AG09309 (cell line): ENCODE measurements at regions not wholly inside any gene's neighbourhood (a gene's known extent, or its start where the extent isn't known, plus 50 kb on each side); places are given as distances from the start of the nearest gene placed in this dataset.

Experiments
- DNase-seq: peaks from one replicate; pipeline ENCODE4 v3.0.0-alpha.2; 2010; ENCODE audit warnings: low read depth
- H3K4me3 ChIP-seq: 2 replicates; pipeline ENCODE4 v1.5.1; 2011; ENCODE audit warnings: mild to moderate bottlenecking, low read depth, low read length, moderate library complexity; ENCODE audit not compliant: control insufficient read depth
- TF ChIP-seq, protein P1 (sequence below): IDR thresholded peaks from 2 replicates; pipeline ENCODE4 v1.5.1; 2011; ENCODE audit warnings: mild to moderate bottlenecking, low read depth, low read length, inconsistent platforms; ENCODE audit not compliant: insufficient read depth, control insufficient read depth; ENCODE audit errors: missing control alignments

DNA sequence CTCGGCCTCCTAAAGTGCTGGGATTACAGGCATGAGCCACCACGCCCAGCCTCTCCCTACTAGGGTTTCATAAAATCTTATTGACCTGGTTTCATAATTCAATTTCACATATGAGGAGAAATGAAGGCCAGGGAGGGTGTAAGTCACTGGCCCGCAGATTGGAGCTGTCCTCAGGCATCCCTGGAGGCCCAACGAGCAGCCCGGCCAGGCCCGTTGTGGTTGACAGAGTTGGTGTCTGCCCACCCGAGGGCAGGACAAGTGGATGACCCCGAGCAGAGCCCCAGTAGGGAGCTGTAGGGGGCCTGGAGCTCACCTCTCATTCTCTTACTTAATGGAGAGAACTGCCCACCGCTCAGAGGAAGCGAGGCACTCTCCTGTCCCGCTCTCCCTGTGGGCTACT lies 78.9 kb downstream of the CPN2 start:
- TF ChIP-seq, protein P1, sequence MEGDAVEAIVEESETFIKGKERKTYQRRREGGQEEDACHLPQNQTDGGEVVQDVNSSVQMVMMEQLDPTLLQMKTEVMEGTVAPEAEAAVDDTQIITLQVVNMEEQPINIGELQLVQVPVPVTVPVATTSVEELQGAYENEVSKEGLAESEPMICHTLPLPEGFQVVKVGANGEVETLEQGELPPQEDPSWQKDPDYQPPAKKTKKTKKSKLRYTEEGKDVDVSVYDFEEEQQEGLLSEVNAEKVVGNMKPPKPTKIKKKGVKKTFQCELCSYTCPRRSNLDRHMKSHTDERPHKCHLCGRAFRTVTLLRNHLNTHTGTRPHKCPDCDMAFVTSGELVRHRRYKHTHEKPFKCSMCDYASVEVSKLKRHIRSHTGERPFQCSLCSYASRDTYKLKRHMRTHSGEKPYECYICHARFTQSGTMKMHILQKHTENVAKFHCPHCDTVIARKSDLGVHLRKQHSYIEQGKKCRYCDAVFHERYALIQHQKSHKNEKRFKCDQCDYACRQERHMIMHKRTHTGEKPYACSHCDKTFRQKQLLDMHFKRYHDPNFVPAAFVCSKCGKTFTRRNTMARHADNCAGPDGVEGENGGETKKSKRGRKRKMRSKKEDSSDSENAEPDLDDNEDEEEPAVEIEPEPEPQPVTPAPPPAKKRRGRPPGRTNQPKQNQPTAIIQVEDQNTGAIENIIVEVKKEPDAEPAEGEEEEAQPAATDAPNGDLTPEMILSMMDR = no peak
- no peak for DNase-seq
- H3K4me3 ChIP-seq = no peak overlapping the region

DNA sequence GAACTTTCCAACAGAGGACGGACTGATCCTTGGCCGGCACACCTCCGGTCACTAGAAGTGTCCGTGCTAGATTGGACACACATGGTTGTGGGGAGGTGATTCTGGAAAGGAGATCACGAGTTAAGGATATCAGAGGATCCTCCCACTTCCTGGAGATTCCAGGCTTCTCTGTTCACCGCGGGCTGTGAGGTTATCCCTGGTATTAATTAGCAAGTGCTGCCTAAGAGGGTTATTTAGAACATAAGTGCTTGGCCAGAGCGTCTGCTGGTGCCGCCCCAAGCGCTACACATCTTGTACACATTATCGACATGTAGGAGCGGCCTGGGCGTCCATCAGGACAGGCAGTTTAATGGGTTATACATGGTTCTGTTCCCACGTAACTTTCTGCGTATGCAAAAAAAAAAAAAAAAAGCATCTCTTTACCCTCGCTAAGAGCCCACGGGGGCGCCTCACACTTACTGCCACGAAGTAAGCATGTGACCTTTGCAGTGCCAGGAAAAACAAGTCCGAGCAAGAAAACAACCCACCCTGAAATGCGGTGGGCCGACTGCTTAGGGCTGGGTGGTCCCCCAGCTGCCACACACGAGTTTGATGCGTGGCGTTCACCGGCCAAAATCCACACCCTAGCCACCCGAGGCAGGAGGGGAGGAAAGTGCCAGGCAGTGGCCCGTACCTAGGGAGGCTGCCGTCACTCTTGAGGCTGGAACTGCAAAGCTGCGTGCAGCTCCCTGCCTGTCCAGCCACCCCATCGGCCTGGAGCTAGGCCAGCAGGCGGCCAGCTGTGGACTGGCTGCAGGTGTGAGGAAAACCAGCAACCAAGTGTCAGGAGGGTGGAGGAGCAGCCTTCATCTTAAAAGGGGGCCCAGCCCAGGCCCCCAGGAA lies 78.0 kb downstream of the CPN2 start:
- TF ChIP-seq, protein P1 = no peak
- DNase-seq = no peak
- H3K4me3 ChIP-seq = no peak overlapping the region

DNA sequence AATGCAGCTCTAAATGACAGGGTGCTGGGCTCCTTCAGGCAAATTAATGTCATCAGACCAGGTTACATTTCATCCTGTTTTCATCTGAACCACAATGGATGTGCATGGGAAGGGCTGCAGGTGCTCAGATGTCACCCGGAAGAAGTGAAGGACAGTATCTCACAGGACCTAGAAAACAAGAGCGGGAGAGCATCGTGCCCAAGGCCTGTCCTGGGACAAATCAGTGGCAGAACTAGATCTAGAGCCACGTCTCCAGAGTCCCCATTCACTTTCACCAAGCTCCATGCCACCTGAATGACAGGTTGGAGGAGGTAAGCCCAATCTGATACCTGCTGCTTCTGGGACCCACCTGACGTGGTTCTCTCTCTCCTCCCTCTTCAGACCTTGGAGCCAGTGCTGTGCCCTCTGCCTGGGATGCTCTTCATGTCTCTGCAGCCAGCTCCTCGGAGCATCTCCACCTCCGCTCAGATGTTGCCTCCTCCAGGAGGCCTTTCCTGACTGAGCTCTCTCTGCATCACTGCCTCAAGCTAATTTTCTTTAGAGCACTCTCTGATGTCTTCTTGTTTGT lies 77.3 kb downstream of the CPN2 start:
- no peak for DNase-seq
- TF ChIP-seq, protein P1 = no peak

DNA sequence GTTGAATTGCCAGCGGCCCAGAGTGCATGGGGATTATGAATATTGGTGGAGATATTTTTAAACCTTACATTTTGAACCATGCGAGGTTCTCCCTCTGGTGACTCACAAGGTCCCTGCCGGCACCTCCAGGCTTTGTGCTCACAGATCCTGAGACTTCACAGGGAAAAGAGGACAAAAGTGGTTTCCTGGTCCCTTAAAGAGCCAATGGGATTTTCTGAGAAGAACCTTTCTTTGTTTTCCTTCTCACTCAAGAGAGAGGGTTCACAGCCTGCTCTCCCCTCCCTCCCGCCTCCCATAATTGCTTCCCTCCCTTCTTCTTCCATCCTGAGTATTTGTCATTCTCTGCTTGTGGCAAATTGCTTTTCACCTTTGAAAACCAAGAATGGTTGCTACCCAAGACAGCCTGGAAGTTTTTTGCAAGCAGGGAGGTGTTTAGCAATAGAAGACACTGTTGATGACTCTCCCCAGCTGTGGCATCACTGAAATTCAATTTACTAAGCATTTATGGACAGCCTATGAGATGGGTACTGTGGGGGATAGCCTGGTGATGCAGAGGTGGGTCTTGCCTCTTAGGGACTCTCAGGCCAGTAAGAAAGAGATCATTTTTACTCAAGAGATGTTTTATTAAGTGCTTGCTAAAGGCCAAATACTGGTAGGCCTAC lies 76.6 kb downstream of the CPN2 start:
- no peak overlapping the region for H3K4me3 ChIP-seq
- TF ChIP-seq, protein P1 = no peak
- DNase-seq = no peak

More for the DNA sequence above, 77.3 kb downstream of the CPN2 start:
- H3K4me3 ChIP-seq = no peak overlapping the region

DNA sequence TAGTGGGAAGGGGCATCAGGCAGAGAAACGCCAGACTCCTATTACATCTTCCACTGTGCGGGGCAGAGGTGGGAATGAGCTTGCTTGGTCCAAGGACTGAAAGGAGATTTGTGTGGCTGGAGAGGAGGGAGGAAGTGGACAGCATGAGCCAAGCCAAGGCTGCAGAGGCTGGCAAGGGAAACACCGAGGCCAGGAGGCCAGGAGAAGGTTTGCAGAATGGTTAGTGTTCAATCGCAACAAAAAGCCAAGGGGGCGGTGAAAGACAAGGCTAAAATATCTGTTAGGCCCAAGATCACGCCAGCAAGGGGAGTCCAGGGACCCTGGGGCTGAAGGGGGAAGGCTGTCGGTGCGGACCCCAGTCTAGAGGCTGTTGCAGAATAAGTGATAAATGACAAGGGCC lies 75.8 kb downstream of the CPN2 start:
- DNase-seq = no peak
- TF ChIP-seq, protein P1 = no peak

DNA sequence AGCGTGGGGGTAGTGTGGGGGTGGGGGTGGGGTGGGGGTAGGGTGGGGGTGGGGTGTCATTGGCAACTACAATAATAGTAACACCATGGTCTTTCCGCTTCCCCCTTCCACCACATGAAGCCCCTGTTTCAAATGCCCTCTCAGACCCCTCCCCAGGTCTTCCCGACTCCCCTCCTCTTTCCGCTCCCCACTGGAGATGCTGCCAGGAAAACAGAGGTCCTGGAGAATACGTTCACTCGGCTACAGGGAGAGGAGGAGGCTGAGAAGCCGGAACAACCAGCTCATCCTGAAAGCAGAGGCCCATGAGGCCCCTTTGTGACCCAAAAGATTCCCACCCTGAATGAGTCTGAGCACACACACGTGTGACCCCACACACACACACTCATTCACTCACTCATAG lies 75.4 kb downstream of the CPN2 start:
- TF ChIP-seq, protein P1 = no peak
- DNase-seq = no peak
- H3K4me3 ChIP-seq = no peak overlapping the region

More for the DNA sequence above, 75.8 kb downstream of the CPN2 start:
- no peak overlapping the region for H3K4me3 ChIP-seq
